ENCODE measurements at regions not wholly inside any gene's neighbourhood (a gene's known extent, or its start where the extent isn't known, plus 50 kb on each side); places are given as distances from the start of the nearest gene placed in this dataset.

DNA sequence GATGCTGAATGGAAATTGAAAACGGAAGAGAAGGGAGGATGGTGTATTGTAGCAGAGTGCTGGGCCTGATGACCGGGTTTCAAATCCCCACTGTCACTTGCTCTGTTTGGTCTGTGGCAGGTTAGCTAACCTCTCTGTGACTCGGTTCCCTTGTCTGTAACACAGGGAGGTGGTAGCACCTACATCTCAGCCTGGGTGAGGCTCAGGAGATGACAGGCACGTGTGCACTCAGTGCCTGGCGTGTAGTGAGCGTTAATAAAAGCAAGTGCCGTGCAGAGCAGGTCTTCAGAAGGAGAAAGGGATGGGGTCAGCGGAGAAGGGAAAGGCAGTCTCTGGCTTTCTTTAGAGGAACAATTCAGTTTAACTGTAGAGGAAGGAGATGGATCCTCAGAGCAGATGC, 125.5 kb upstream of the SMIM21 start:
- Histone ChIP-seq H3K4me1 (no peaks in the 10 kb centered on the region), H3K9me3 (no peaks in the 10 kb centered on the region), H3K4me3 (no peak overlapping the region), H3K36me3 (no peaks in the 10 kb centered on the region), H3K27me3 (peaks cover 0 to 10% of the 10 kb centered on the region in 2 donors), H3K27ac (no peak overlapping the region)
- TF ChIP-seq, protein P1, sequence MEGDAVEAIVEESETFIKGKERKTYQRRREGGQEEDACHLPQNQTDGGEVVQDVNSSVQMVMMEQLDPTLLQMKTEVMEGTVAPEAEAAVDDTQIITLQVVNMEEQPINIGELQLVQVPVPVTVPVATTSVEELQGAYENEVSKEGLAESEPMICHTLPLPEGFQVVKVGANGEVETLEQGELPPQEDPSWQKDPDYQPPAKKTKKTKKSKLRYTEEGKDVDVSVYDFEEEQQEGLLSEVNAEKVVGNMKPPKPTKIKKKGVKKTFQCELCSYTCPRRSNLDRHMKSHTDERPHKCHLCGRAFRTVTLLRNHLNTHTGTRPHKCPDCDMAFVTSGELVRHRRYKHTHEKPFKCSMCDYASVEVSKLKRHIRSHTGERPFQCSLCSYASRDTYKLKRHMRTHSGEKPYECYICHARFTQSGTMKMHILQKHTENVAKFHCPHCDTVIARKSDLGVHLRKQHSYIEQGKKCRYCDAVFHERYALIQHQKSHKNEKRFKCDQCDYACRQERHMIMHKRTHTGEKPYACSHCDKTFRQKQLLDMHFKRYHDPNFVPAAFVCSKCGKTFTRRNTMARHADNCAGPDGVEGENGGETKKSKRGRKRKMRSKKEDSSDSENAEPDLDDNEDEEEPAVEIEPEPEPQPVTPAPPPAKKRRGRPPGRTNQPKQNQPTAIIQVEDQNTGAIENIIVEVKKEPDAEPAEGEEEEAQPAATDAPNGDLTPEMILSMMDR (IDR thresholded peaks at IDR 0.05): no peak
- DNase-seq: no peak
- intact Hi-C loops (cut with DNase I): no loop called here
- no peak for ATAC-seq

DNA sequence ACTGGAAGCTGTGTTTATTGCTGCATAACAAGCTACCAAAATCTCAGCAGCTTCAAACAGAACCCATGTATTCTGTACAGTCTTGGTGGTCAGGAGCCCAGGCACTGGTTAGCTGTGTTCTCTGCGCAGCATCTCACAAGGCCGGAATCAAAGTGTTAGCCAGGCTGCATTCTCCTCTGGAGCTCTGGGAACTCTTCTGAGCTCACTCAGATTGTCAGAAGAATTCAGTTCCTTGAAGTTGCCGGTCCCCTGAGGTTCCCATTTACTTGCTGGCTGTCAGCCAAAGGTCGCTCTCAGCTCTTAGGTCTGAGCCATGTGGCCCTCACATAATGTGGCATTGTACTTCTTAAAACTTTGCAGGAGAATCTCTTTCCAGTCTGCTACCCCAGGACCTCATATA, 123.6 kb upstream of the SMIM21 start:
- Histone ChIP-seq H3K27me3 (peaks cover 0 to 10% of the 10 kb centered on the region in 2 donors), H3K4me3 (no peak overlapping the region), H3K4me1 (no peaks in the 10 kb centered on the region), H3K9me3 (no peaks in the 10 kb centered on the region), H3K27ac (no peak overlapping the region), H3K36me3 (no peaks in the 10 kb centered on the region)
- ATAC-seq (no peak), DNase-seq (peak in 1 of 4 donors; percentile 37)
- TF ChIP-seq, protein P1 (IDR thresholded peaks at IDR 0.05): no peak
- intact Hi-C loops (cut with DNase I): no loop called here

DNA sequence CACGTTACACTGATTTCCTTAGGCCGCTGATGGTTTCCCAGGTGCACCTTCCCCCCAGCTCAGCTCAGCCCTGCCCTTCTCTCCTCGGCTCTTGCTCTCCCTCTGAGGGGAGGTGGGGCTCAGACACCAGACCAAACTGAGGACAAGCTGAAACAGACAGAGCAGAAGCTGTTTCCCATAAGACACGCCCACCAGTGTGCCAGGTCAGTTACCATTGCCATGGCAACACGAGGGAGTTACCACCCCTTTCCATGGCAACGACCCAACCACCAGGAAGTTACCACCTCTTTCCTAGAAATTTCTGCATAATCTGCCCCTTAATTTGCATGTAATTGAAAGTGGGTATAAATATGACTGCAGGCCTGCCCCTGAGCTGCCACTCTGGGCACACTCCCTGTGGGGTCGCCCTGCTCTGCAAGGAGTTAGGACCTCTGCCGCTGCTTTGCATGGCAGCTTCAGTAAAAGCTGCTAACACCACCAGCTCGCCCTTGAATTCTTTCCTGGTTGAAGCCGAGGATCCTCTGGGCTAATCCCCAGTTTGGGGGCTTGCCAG, 120.9 kb upstream of the SMIM21 start:
- intact Hi-C loops (cut with DNase I): no loop called here
- Histone ChIP-seq H3K36me3 (no peaks in the 10 kb centered on the region), H3K27me3 (peaks cover 0 to 10% of the 10 kb centered on the region in 2 donors), H3K27ac (no peak overlapping the region), H3K4me1 (no peaks in the 10 kb centered on the region), H3K4me3 (no peak overlapping the region), H3K9me3 (no peaks in the 10 kb centered on the region)
- TF ChIP-seq, protein P1 (IDR thresholded peaks at IDR 0.05): no peak
- no peak for DNase-seq
- ATAC-seq: no peak

GRCh38 chr18:75546964-75547363, 119.5 kb upstream of the SMIM21 start:
- H3K36me3 ChIP-seq: no peaks in the 10 kb centered on the region
- peaks cover 0 to 10% of the 10 kb centered on the region in 2 donors for H3K27me3 ChIP-seq
- intact Hi-C loops (cut with DNase I): no loop called here
- no peak overlapping the region for H3K4me3 ChIP-seq
- DNase-seq (no peak), ATAC-seq (no peak)
- TF ChIP-seq, protein P1 (IDR thresholded peaks at IDR 0.05): no peak
- no peaks in the 10 kb centered on the region for H3K4me1 ChIP-seq
- H3K9me3 ChIP-seq: no peaks in the 10 kb centered on the region
- no peak overlapping the region for H3K27ac ChIP-seq

- Histone ChIP-seq H3K4me3 (no peak overlapping the region), H3K9me3 (no peaks in the 10 kb centered on the region), H3K27me3 (peaks cover 0 to 10% of the 10 kb centered on the region in 2 donors), H3K4me1 (no peaks in the 10 kb centered on the region), H3K36me3 (no peaks in the 10 kb centered on the region), H3K27ac (no peak overlapping the region)
- DNase-seq (no peak), ATAC-seq (no peak)
- intact Hi-C loops (cut with DNase I): no loop called here
- TF ChIP-seq, protein P1 (IDR thresholded peaks at IDR 0.05): no peak
Measured at GRCh38 chr18:75545189-75545588, 117.7 kb upstream of the SMIM21 start.
